ENCODE measurements at regions not wholly inside any gene's neighbourhood (a gene's known extent, or its start where the extent isn't known, plus 50 kb on each side); places are given as distances from the start of the nearest gene placed in this dataset.

GRCh38 chr5:19401032-19401431 is 587.0 kb downstream of the CDH18 start:
- no peak overlapping the region for H3K4me3 ChIP-seq (ENCODE audit: low read length in 2 of 2)
- H3K9me3 ChIP-seq (ENCODE audit: control insufficient read depth in 2 of 2, low read length in 2 of 2), result peaks cover under 1 to 2% of the 10 kb centered on the region in 2 donors
- H3K9ac ChIP-seq (ENCODE audit: low read depth in 1 of 2, low read length in 2 of 2), result no peak overlapping the region
- H3K27me3 ChIP-seq (ENCODE audit: control insufficient read depth in 2 of 2, insufficient read depth in 2 of 2, low read length in 2 of 2), result no peaks in the 10 kb centered on the region
- H3K4me1 ChIP-seq (ENCODE audit: control insufficient read depth in 2 of 2, insufficient read depth in 2 of 2, low read length in 2 of 2), result no peaks in the 10 kb centered on the region
- H3K27ac ChIP-seq (ENCODE audit: low read depth in 2 of 2, low read length in 2 of 2), result no peak overlapping the region
- H3K36me3 ChIP-seq (ENCODE audit: control insufficient read depth in 2 of 2, insufficient read depth in 2 of 2, low read length in 2 of 2), result no peaks in the 10 kb centered on the region

- no peaks in the 10 kb centered on the region for H3K27me3 ChIP-seq (ENCODE audit: control insufficient read depth in 2 of 2, insufficient read depth in 2 of 2, low read length in 2 of 2)
- no peaks in the 10 kb centered on the region for H3K4me1 ChIP-seq (ENCODE audit: control insufficient read depth in 2 of 2, insufficient read depth in 2 of 2, low read length in 2 of 2)
- no peak overlapping the region for H3K4me3 ChIP-seq (ENCODE audit: low read length in 2 of 2)
- no peaks in the 10 kb centered on the region for H3K36me3 ChIP-seq (ENCODE audit: control insufficient read depth in 2 of 2, insufficient read depth in 2 of 2, low read length in 2 of 2)
- H3K27ac ChIP-seq (ENCODE audit: low read depth in 2 of 2, low read length in 2 of 2), result no peak overlapping the region
- no peak overlapping the region for H3K9ac ChIP-seq (ENCODE audit: low read depth in 1 of 2, low read length in 2 of 2)
- no peaks in the 10 kb centered on the region for H3K9me3 ChIP-seq (ENCODE audit: control insufficient read depth in 2 of 2, low read length in 2 of 2)
Measured at GRCh38 chr5:19406576-19407365, 581.2 kb downstream of the CDH18 start.

GRCh38 chr5:19408149-19408548 is 579.9 kb downstream of the CDH18 start:
- Histone ChIP-seq H3K27me3 (ENCODE audit: control insufficient read depth in 2 of 2, insufficient read depth in 2 of 2, low read length in 2 of 2) (no peaks in the 10 kb centered on the region), H3K4me3 (ENCODE audit: low read length in 2 of 2) (no peak overlapping the region), H3K9me3 (ENCODE audit: control insufficient read depth in 2 of 2, low read length in 2 of 2) (no peaks in the 10 kb centered on the region), H3K4me1 (ENCODE audit: control insufficient read depth in 2 of 2, insufficient read depth in 2 of 2, low read length in 2 of 2) (no peaks in the 10 kb centered on the region), H3K9ac (ENCODE audit: low read depth in 1 of 2, low read length in 2 of 2) (no peak overlapping the region), H3K36me3 (ENCODE audit: control insufficient read depth in 2 of 2, insufficient read depth in 2 of 2, low read length in 2 of 2) (no peaks in the 10 kb centered on the region), H3K27ac (ENCODE audit: low read depth in 2 of 2, low read length in 2 of 2) (no peak overlapping the region)

GRCh38 chr5:19411936-19412335 is 576.1 kb downstream of the CDH18 start:
- no peak overlapping the region for H3K4me3 ChIP-seq (ENCODE audit: low read length in 2 of 2)
- H3K36me3 ChIP-seq (ENCODE audit: control insufficient read depth in 2 of 2, insufficient read depth in 2 of 2, low read length in 2 of 2), result no peaks in the 10 kb centered on the region
- no peak overlapping the region for H3K27ac ChIP-seq (ENCODE audit: low read depth in 2 of 2, low read length in 2 of 2)
- H3K4me1 ChIP-seq (ENCODE audit: control insufficient read depth in 2 of 2, insufficient read depth in 2 of 2, low read length in 2 of 2), result no peaks in the 10 kb centered on the region
- H3K9ac ChIP-seq (ENCODE audit: low read depth in 1 of 2, low read length in 2 of 2), result no peak overlapping the region
- H3K27me3 ChIP-seq (ENCODE audit: control insufficient read depth in 2 of 2, insufficient read depth in 2 of 2, low read length in 2 of 2), result no peaks in the 10 kb centered on the region
- peaks cover 0 to 2% of the 10 kb centered on the region in 2 donors for H3K9me3 ChIP-seq (ENCODE audit: control insufficient read depth in 2 of 2, low read length in 2 of 2)
